ENCODE measurements at regions not wholly inside any gene's neighbourhood (a gene's known extent, or its start where the extent isn't known, plus 50 kb on each side); places are given as distances from the start of the nearest gene placed in this dataset.

- no peak for TF ChIP-seq ZGPAT (CRISPR knock-in tag; IDR thresholded peaks at IDR 0.05)
- no peak for TF ChIP-seq ZBTB38 (CRISPR knock-in tag; IDR thresholded peaks at IDR 0.05)
- no peak for TF ChIP-seq RBM22 (optimal IDR thresholded peaks at IDR 0.05; ENCODE audit: low read length)
- no peak for TF ChIP-seq ZNF460 (CRISPR knock-in tag; IDR thresholded peaks at IDR 0.05; ENCODE audit: borderline replicate concordance)
- no peak for TF ChIP-seq ZIK1 (CRISPR knock-in tag; IDR thresholded peaks at IDR 0.05; ENCODE audit: borderline replicate concordance, low read depth)
- TF ChIP-seq, protein P1, sequence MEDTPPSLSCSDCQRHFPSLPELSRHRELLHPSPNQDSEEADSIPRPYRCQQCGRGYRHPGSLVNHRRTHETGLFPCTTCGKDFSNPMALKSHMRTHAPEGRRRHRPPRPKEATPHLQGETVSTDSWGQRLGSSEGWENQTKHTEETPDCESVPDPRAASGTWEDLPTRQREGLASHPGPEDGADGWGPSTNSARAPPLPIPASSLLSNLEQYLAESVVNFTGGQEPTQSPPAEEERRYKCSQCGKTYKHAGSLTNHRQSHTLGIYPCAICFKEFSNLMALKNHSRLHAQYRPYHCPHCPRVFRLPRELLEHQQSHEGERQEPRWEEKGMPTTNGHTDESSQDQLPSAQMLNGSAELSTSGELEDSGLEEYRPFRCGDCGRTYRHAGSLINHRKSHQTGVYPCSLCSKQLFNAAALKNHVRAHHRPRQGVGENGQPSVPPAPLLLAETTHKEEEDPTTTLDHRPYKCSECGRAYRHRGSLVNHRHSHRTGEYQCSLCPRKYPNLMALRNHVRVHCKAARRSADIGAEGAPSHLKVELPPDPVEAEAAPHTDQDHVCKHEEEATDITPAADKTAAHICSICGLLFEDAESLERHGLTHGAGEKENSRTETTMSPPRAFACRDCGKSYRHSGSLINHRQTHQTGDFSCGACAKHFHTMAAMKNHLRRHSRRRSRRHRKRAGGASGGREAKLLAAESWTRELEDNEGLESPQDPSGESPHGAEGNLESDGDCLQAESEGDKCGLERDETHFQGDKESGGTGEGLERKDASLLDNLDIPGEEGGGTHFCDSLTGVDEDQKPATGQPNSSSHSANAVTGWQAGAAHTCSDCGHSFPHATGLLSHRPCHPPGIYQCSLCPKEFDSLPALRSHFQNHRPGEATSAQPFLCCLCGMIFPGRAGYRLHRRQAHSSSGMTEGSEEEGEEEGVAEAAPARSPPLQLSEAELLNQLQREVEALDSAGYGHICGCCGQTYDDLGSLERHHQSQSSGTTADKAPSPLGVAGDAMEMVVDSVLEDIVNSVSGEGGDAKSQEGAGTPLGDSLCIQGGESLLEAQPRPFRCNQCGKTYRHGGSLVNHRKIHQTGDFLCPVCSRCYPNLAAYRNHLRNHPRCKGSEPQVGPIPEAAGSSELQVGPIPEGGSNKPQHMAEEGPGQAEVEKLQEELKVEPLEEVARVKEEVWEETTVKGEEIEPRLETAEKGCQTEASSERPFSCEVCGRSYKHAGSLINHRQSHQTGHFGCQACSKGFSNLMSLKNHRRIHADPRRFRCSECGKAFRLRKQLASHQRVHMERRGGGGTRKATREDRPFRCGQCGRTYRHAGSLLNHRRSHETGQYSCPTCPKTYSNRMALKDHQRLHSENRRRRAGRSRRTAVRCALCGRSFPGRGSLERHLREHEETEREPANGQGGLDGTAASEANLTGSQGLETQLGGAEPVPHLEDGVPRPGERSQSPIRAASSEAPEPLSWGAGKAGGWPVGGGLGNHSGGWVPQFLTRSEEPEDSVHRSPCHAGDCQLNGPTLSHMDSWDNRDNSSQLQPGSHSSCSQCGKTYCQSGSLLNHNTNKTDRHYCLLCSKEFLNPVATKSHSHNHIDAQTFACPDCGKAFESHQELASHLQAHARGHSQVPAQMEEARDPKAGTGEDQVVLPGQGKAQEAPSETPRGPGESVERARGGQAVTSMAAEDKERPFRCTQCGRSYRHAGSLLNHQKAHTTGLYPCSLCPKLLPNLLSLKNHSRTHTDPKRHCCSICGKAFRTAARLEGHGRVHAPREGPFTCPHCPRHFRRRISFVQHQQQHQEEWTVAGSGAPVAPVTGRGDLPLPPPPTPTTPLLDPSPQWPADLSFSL (CRISPR knock-in tag; IDR thresholded peaks at IDR 0.05) = no peak
- no peak for TF ChIP-seq TRAFD1 (CRISPR knock-in tag; IDR thresholded peaks at IDR 0.05; ENCODE audit: borderline replicate concordance)
- no peak for TF ChIP-seq EED (CRISPR knock-in tag; IDR thresholded peaks at IDR 0.05)
- no peak for TF ChIP-seq TOE1 (CRISPR knock-in tag; IDR thresholded peaks at IDR 0.05)
- TF ChIP-seq TAF1 (CRISPR knock-in tag; IDR thresholded peaks at IDR 0.05) = no peak
These were observed 959.6 kb upstream of the SOX11 start (continued) for GRCh38 chr2:4732560-4732959.
